ENCODE measurements at regions not wholly inside any gene's neighbourhood (a gene's known extent, or its start where the extent isn't known, plus 50 kb on each side); places are given as distances from the start of the nearest gene placed in this dataset.

DNA sequence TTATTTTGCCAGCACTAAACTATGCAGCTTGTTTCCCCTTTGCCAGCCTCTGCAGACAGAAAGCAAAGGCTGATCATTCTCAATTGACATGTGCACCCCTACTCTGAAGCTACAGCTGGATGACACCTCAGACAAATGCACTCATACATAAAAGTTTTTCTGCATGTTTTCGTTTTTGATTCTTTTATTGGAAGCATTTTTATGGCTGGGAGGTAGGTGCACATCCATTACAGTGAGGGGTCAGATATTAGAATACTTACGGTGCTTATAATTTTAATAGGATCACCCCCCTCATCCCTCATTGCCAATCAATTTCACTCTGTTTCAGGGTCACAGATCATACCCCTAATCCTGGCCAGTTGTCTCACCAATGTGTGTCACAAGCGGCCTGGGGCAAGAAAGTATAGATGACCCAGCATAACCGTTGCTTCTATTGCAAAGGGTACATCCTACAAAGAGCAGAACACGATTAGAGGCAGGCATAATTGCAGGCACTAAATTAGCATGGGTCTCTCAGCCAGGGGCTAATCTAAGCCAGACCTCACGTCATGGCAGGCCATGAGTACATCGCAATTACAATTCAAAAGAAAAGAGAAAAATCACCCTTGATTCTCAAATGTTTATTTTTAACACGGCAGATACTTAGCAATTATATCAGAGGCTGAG lies 89.5 kb upstream of the SOX9 start:
- Histone ChIP-seq H3K4me3 (ENCODE audit: low read depth, low read length) (no peak overlapping the region), H4K12ac (ENCODE audit: low read depth, low read length) (no peak overlapping the region), H2BK5ac (ENCODE audit: low read depth, low read length, poor library complexity) (no peak overlapping the region), H3K9me3 (ENCODE audit: insufficient read depth, low read depth, low read length) (no peaks in the 10 kb centered on the region), H3K4me1 (ENCODE audit: control insufficient read depth in 1 of 2, insufficient read depth in 2 of 2, low read length in 2 of 2) (peaks cover 3 to 5% of the 10 kb centered on the region in 2 experiments), H3K14ac (ENCODE audit: low read length) (no peak overlapping the region), H3K79me1 (ENCODE audit: low read length) (no peaks in the 10 kb centered on the region), H2BK120ac (ENCODE audit: insufficient read depth, low read length, poor library complexity) (no peak overlapping the region), H3K9ac (ENCODE audit: low read length) (no peak overlapping the region), H3K27me3 (ENCODE audit: insufficient read depth, low read length) (no peaks in the 10 kb centered on the region), H4K91ac (ENCODE audit: low read depth, low read length) (no peak overlapping the region), H2AK5ac (ENCODE audit: low read length) (no peak overlapping the region), H3K4ac (ENCODE audit: low read depth, low read length) (no peak overlapping the region), H3K4me2 (ENCODE audit: low read length) (no peak overlapping the region), H4K8ac (ENCODE audit: low read depth, low read length) (no peak overlapping the region), H2AFZ (ENCODE audit: insufficient read depth, low read length, poor library complexity) (no peak overlapping the region), H2BK12ac (ENCODE audit: low read length) (no peak overlapping the region), H3K27ac (ENCODE audit: low read depth, low read length) (no peak overlapping the region), H3K23ac (ENCODE audit: low read length) (no peak overlapping the region), H3K79me2 (ENCODE audit: control insufficient read depth, insufficient read depth, low read length, poor library complexity) (no peaks in the 10 kb centered on the region), H3K36me3 (ENCODE audit: control insufficient read depth in 1 of 2, insufficient read depth in 2 of 2, low read length in 2 of 2) (no peaks in the 10 kb centered on the region), H3K18ac (ENCODE audit: low read length) (no peak overlapping the region)
- no peak for DNase-seq
- no CpG with 5 or more reads among the region's 8 CpGs for WGBS (ENCODE audit: extremely low coverage, insufficient coverage, insufficient read length)

DNA sequence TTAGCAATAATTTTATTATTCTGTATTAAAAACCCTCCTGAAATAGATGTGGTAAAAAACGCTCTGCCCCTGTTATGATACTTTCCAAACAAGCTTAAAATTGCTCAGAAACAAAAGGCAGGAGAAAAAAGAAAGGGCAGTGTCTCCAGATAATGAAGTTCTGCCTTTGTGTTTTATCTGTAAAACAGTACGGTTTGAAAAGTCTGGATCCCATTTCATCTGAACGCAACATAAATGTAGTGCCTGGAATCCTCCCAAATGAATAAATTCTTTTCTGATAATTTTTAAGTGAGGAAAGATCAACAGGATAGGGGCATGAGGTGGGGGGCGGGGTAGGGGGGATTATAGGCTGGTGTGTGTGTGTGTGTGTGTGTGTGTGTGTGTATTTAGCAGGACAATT lies 87.5 kb upstream of the SOX9 start:
- Histone ChIP-seq H3K27ac (ENCODE audit: low read depth, low read length) (no peak overlapping the region), H3K9ac (ENCODE audit: low read length) (no peak overlapping the region), H3K4me2 (ENCODE audit: low read length) (no peak overlapping the region), H3K23ac (ENCODE audit: low read length) (no peak overlapping the region), H2AFZ (ENCODE audit: insufficient read depth, low read length, poor library complexity) (no peak overlapping the region), H2BK12ac (ENCODE audit: low read length) (no peak overlapping the region), H2BK120ac (ENCODE audit: insufficient read depth, low read length, poor library complexity) (no peak overlapping the region), H4K12ac (ENCODE audit: low read depth, low read length) (no peak overlapping the region), H3K4me1 (ENCODE audit: control insufficient read depth in 1 of 2, insufficient read depth in 2 of 2, low read length in 2 of 2) (peaks cover 3 to 5% of the 10 kb centered on the region in 2 experiments), H3K27me3 (ENCODE audit: insufficient read depth, low read length) (no peaks in the 10 kb centered on the region), H3K18ac (ENCODE audit: low read length) (no peak overlapping the region), H4K91ac (ENCODE audit: low read depth, low read length) (no peak overlapping the region), H2BK5ac (ENCODE audit: low read depth, low read length, poor library complexity) (no peak overlapping the region), H3K79me2 (ENCODE audit: control insufficient read depth, insufficient read depth, low read length, poor library complexity) (no peaks in the 10 kb centered on the region), H3K79me1 (ENCODE audit: low read length) (no peaks in the 10 kb centered on the region), H3K9me3 (ENCODE audit: insufficient read depth, low read depth, low read length) (no peaks in the 10 kb centered on the region), H3K36me3 (ENCODE audit: control insufficient read depth in 1 of 2, insufficient read depth in 2 of 2, low read length in 2 of 2) (no peaks in the 10 kb centered on the region), H2AK5ac (ENCODE audit: low read length) (no peak overlapping the region), H3K14ac (ENCODE audit: low read length) (no peak overlapping the region), H3K4ac (ENCODE audit: low read depth, low read length) (no peak overlapping the region), H3K4me3 (ENCODE audit: low read depth, low read length) (no peak overlapping the region), H4K8ac (ENCODE audit: low read depth, low read length) (no peak overlapping the region)
- WGBS (ENCODE audit: extremely low coverage, insufficient coverage, insufficient read length), result no CpG with 5 or more reads among the region's 4 CpGs
- no peak for DNase-seq

DNA sequence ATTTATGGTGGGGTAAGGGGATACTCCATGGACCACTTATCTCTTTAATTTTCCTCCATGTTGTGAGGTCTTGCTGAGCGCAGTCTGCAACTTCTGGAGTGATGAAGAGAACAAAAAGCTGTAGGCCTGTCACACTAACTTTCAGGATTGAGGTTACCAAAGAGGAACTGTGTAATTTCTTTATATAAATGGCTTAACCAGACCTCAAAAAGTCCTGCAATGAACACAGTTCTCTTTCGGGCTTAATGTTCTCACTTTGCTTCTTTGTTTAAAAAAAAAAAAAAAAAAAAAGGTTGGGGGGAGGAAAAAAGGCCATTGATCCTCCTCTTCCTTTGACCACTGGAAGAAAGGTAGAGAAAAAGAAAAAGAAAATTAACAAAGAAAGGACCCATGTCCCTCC lies 86.8 kb upstream of the SOX9 start:
- H2BK12ac ChIP-seq (ENCODE audit: low read length), result no peak overlapping the region
- no peak for DNase-seq

DNA sequence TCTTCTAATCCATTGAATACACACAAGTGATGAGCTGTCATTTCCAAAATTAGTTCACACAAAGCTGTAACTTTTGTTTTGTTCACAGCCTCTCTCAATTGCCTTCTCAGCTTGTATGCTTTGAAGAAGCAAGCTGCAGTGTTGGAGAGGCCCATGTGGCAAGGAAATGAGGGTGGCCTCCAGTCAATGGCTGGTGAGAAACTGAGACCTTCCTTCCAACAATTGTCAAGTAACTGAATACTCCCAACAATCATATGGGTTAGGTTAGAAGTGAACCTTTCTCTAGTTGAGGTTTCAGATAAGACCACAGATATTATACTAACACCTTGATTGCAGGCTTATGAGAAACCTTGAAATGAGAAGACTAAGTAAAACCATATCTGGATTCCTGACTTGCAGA lies 82.4 kb upstream of the SOX9 start:
- no peak overlapping the region for H3K9ac ChIP-seq (ENCODE audit: low read length)
- no peak overlapping the region for H2AK5ac ChIP-seq (ENCODE audit: low read length)
- no peak overlapping the region for H3K4me3 ChIP-seq (ENCODE audit: low read depth, low read length)
- no peak overlapping the region for H3K23ac ChIP-seq (ENCODE audit: low read length)
- H4K12ac ChIP-seq (ENCODE audit: low read depth, low read length), result no peak overlapping the region
- no peak overlapping the region for H2BK12ac ChIP-seq (ENCODE audit: low read length)
- H3K79me1 ChIP-seq (ENCODE audit: low read length), result no peaks in the 10 kb centered on the region
- H3K9me3 ChIP-seq (ENCODE audit: insufficient read depth, low read depth, low read length), result no peaks in the 10 kb centered on the region
- H3K4ac ChIP-seq (ENCODE audit: low read depth, low read length), result no peak overlapping the region
- H3K36me3 ChIP-seq (ENCODE audit: control insufficient read depth in 1 of 2, insufficient read depth in 2 of 2, low read length in 2 of 2), result no peaks in the 10 kb centered on the region
- no peaks in the 10 kb centered on the region for H3K27me3 ChIP-seq (ENCODE audit: insufficient read depth, low read length)
- no peak overlapping the region for H3K18ac ChIP-seq (ENCODE audit: low read length)
- no peak overlapping the region for H4K8ac ChIP-seq (ENCODE audit: low read depth, low read length)
- no peak overlapping the region for H4K91ac ChIP-seq (ENCODE audit: low read depth, low read length)
- H3K4me1 ChIP-seq (ENCODE audit: control insufficient read depth in 1 of 2, insufficient read depth in 2 of 2, low read length in 2 of 2), result no peaks in the 10 kb centered on the region
- no peak overlapping the region for H2AFZ ChIP-seq (ENCODE audit: insufficient read depth, low read length, poor library complexity)
- H2BK120ac ChIP-seq (ENCODE audit: insufficient read depth, low read length, poor library complexity), result no peak overlapping the region
- H3K14ac ChIP-seq (ENCODE audit: low read length), result no peak overlapping the region
- no peak overlapping the region for H2BK5ac ChIP-seq (ENCODE audit: low read depth, low read length, poor library complexity)
- no peak overlapping the region for H3K4me2 ChIP-seq (ENCODE audit: low read length)
- no peak for DNase-seq
- H3K27ac ChIP-seq (ENCODE audit: low read depth, low read length), result no peak overlapping the region
- no peaks in the 10 kb centered on the region for H3K79me2 ChIP-seq (ENCODE audit: control insufficient read depth, insufficient read depth, low read length, poor library complexity)

More for the DNA sequence above, 86.8 kb upstream of the SOX9 start:
- Histone ChIP-seq H3K9me3 (ENCODE audit: insufficient read depth, low read depth, low read length) (no peaks in the 10 kb centered on the region), H3K4me2 (ENCODE audit: low read length) (no peak overlapping the region), H3K27ac (ENCODE audit: low read depth, low read length) (no peak overlapping the region), H4K8ac (ENCODE audit: low read depth, low read length) (no peak overlapping the region), H2AK5ac (ENCODE audit: low read length) (no peak overlapping the region), H2BK5ac (ENCODE audit: low read depth, low read length, poor library complexity) (no peak overlapping the region), H2BK120ac (ENCODE audit: insufficient read depth, low read length, poor library complexity) (no peak overlapping the region), H3K4me3 (ENCODE audit: low read depth, low read length) (no peak overlapping the region), H2AFZ (ENCODE audit: insufficient read depth, low read length, poor library complexity) (no peak overlapping the region), H4K12ac (ENCODE audit: low read depth, low read length) (no peak overlapping the region), H3K79me1 (ENCODE audit: low read length) (no peaks in the 10 kb centered on the region), H3K18ac (ENCODE audit: low read length) (no peak overlapping the region), H3K23ac (ENCODE audit: low read length) (no peak overlapping the region), H3K27me3 (ENCODE audit: insufficient read depth, low read length) (no peaks in the 10 kb centered on the region), H3K4me1 (ENCODE audit: control insufficient read depth in 1 of 2, insufficient read depth in 2 of 2, low read length in 2 of 2) (peaks cover 3 to 5% of the 10 kb centered on the region in 2 experiments), H3K9ac (ENCODE audit: low read length) (no peak overlapping the region), H3K36me3 (ENCODE audit: control insufficient read depth in 1 of 2, insufficient read depth in 2 of 2, low read length in 2 of 2) (no peaks in the 10 kb centered on the region), H4K91ac (ENCODE audit: low read depth, low read length) (no peak overlapping the region), H3K79me2 (ENCODE audit: control insufficient read depth, insufficient read depth, low read length, poor library complexity) (no peaks in the 10 kb centered on the region), H3K4ac (ENCODE audit: low read depth, low read length) (no peak overlapping the region), H3K14ac (ENCODE audit: low read length) (no peak overlapping the region)
- no CpG with 5 or more reads among the region's 2 CpGs for WGBS (ENCODE audit: extremely low coverage, insufficient coverage, insufficient read length)
